Neural progenitor cell (in vitro differentiated cells): ENCODE measurements at regions not wholly inside any gene's neighbourhood (a gene's known extent, or its start where the extent isn't known, plus 50 kb on each side); places are given as distances from the start of the nearest gene placed in this dataset.

Experiments
- EZH2 ChIP-seq: fragments of 200-600 bp; sonication (generic); IDR thresholded peaks from 2 replicates; pipeline ENCODE4 v1.6.1; 2017; ENCODE audit warnings: antibody characterized with exemption, mild to moderate bottlenecking, moderate library complexity
- EZH2phosphoT487 ChIP-seq: fragments of 200-600 bp; sonication (generic); IDR thresholded peaks from 2 replicates; pipeline ENCODE4 v1.6.1; 2017; ENCODE audit warnings: antibody characterized with exemption
- TF ChIP-seq, protein P1 (sequence below): fragments of 200-600 bp; sonication (generic); IDR thresholded peaks from 2 replicates; pipeline ENCODE4 v1.5.1; 2017; ENCODE audit warnings: antibody characterized with exemption, mild to moderate bottlenecking

DNA sequence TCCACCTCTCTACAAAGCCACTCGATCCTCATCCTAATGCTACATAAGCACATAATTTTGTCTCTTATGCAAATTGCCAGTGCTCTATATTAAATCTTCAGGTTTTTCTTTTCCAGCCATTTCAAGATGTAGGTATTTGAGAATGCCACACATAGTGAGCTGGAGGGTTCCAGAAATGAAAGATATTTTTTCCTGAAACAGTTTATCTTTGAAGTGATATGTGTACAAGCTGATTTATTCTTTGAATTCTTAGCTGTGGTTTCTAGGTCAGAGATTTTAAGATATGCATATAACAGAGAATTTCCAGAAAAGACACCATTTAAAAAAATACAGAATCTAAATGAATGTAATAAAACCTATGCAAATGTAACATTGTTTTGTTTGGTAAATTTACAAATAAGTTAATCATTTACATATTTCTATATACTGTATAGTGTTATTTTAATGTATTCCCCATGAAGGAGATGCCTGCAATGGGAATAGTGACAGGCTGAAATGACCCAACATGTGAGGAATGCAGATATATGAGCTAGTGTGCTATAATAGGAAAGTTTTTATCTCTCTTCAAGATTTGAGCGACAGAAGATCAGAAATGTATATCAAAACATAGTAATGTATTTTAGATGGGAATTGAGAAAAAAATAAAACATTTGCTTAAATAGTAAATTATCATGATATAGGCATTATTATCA is 570.2 kb downstream of the SLITRK1 start:
- TF ChIP-seq, protein P1, sequence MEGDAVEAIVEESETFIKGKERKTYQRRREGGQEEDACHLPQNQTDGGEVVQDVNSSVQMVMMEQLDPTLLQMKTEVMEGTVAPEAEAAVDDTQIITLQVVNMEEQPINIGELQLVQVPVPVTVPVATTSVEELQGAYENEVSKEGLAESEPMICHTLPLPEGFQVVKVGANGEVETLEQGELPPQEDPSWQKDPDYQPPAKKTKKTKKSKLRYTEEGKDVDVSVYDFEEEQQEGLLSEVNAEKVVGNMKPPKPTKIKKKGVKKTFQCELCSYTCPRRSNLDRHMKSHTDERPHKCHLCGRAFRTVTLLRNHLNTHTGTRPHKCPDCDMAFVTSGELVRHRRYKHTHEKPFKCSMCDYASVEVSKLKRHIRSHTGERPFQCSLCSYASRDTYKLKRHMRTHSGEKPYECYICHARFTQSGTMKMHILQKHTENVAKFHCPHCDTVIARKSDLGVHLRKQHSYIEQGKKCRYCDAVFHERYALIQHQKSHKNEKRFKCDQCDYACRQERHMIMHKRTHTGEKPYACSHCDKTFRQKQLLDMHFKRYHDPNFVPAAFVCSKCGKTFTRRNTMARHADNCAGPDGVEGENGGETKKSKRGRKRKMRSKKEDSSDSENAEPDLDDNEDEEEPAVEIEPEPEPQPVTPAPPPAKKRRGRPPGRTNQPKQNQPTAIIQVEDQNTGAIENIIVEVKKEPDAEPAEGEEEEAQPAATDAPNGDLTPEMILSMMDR: no peak
- TF ChIP-seq EZH2 (no peak), EZH2phosphoT487 (no peak)
